Liver (tissue), 8 donors: ENCODE measurements at regions not wholly inside any gene's neighbourhood (a gene's known extent, or its start where the extent isn't known, plus 50 kb on each side); places are given as distances from the start of the nearest gene placed in this dataset.

Source experiments
- DNase-seq: peaks from one replicate; pipeline ENCODE4 v3.0.0-alpha.2; 2017; ENCODE audit warnings: low spot score
- H3K27ac ChIP-seq, 2 donors: one replicate each; pipeline ENCODE4 v1.7.0; 2013; ENCODE audit warnings: inconsistent platforms in 2 of 2, low read length in 2 of 2, control low read depth in 1 of 2, low read depth in 1 of 2, mild to moderate bottlenecking in 1 of 2
- H3K27me3 ChIP-seq, 4 donors: one replicate each; pipeline versions ENCODE4 v1.6.1 to v1.7.0; 2013; ENCODE audit warnings: low read length in 3 of 4, inconsistent platforms in 1 of 4, mild to moderate bottlenecking in 1 of 4, moderate library complexity in 1 of 4; ENCODE audit not compliant: control insufficient read depth in 4 of 4, insufficient read depth in 4 of 4
- H3K36me3 ChIP-seq, 4 donors: one replicate each; pipeline versions ENCODE4 v1.6.1 to v1.7.0; 2013; ENCODE audit warnings: low read length in 3 of 4, mild to moderate bottlenecking in 3 of 4, low read depth in 1 of 4, moderate library complexity in 1 of 4; ENCODE audit not compliant: control insufficient read depth in 4 of 4, insufficient read depth in 3 of 4
- H3K4me1 ChIP-seq, 4 donors: one replicate each; pipeline versions ENCODE4 v1.6.1 to v1.7.0; 2013; ENCODE audit warnings: low read length in 3 of 4, mild to moderate bottlenecking in 3 of 4, moderate library complexity in 1 of 4; ENCODE audit not compliant: control insufficient read depth in 4 of 4, insufficient read depth in 4 of 4
- H3K4me3 ChIP-seq, 3 donors: one replicate each; pipeline versions ENCODE4 v1.6.1 to v1.7.0; 2013; ENCODE audit warnings: low read length in 3 of 3, control low read depth in 1 of 3, low read depth in 1 of 3, mild to moderate bottlenecking in 1 of 3
- H3K9ac ChIP-seq, 2 donors: one replicate each; pipeline ENCODE4 v1.7.0; 2013; ENCODE audit warnings: low read length in 2 of 2, mild to moderate bottlenecking in 2 of 2, moderate library complexity in 2 of 2, control low read depth in 1 of 2, low read depth in 1 of 2
- H3K9me3 ChIP-seq, 4 donors: one replicate each; pipeline versions ENCODE4 v1.6.1 to v1.7.0; 2013; ENCODE audit warnings: low read length in 3 of 4; ENCODE audit not compliant: control insufficient read depth in 4 of 4
- ATF3 ChIP-seq: IDR thresholded peaks from 2 replicates; pipeline ENCODE4 v1.6.1; 2016; ENCODE audit warnings: antibody characterized with exemption
- CTCF ChIP-seq: fragments of 150-350 bp; IDR thresholded peaks from 2 replicates; pipeline ENCODE4 v1.5.1; 2017; ENCODE audit warnings: improper control_type of control experiment, low read depth, low read length; ENCODE audit not compliant: missing input control
- EGR1 ChIP-seq, 2 donors: IDR thresholded peaks; 2 replicates each; pipeline ENCODE4 v1.6.1; 2016 to 2018; ENCODE audit warnings: antibody characterized with exemption in 2 of 2, low read depth in 2 of 2
- FOXA1 ChIP-seq: IDR thresholded peaks from 2 replicates; pipeline ENCODE4 v1.6.1; 2016; ENCODE audit warnings: antibody characterized with exemption
- FOXA2 ChIP-seq: IDR thresholded peaks from 2 replicates; pipeline ENCODE4 v1.6.1; 2016; ENCODE audit warnings: antibody characterized with exemption
- GABPA ChIP-seq, 2 donors: IDR thresholded peaks in 1 of 2; conservative IDR thresholded peaks in 1 of 2; 2 replicates each; pipeline ENCODE4 v1.6.1; 2016; ENCODE audit warnings: antibody characterized with exemption in 2 of 2, mild to moderate bottlenecking in 1 of 2, moderate library complexity in 1 of 2
- HNF4G ChIP-seq: IDR thresholded peaks from 2 replicates; pipeline ENCODE4 v1.6.1; 2016; ENCODE audit warnings: antibody characterized with exemption
- MAX ChIP-seq: IDR thresholded peaks from 2 replicates; pipeline ENCODE4 v1.6.1; 2016; ENCODE audit warnings: antibody characterized with exemption
- NR2F2 ChIP-seq: IDR thresholded peaks from 2 replicates; pipeline ENCODE4 v1.6.1; 2016; ENCODE audit warnings: antibody characterized with exemption
- RAD21 ChIP-seq, 2 donors: IDR thresholded peaks; 2 replicates each; pipeline ENCODE4 v1.6.1; 2016; ENCODE audit warnings: antibody characterized with exemption in 2 of 2, mild to moderate bottlenecking in 2 of 2
- REST ChIP-seq: IDR thresholded peaks from 2 replicates; pipeline ENCODE4 v1.6.1; 2016; ENCODE audit warnings: antibody characterized with exemption, mild to moderate bottlenecking
- RXRA ChIP-seq, 2 donors: IDR thresholded peaks; 2 replicates each; pipeline ENCODE4 v1.6.1; 2017 to 2018; ENCODE audit warnings: antibody characterized with exemption in 2 of 2, mild to moderate bottlenecking in 1 of 2
- SP1 ChIP-seq: IDR thresholded peaks from 2 replicates; pipeline ENCODE4 v1.6.1; 2018; ENCODE audit warnings: antibody characterized with exemption, mild to moderate bottlenecking
- TAF1 ChIP-seq: conservative IDR thresholded peaks from 2 replicates; pipeline ENCODE4 v1.6.1; 2016; ENCODE audit warnings: antibody characterized with exemption, mild to moderate bottlenecking
- YY1 ChIP-seq: IDR thresholded peaks from 2 replicates; pipeline ENCODE4 v1.6.1; 2016; ENCODE audit warnings: antibody characterized with exemption, mild to moderate bottlenecking
- ZBTB33 ChIP-seq: IDR thresholded peaks from 2 replicates; pipeline ENCODE4 v1.6.1; 2016; ENCODE audit warnings: antibody characterized with exemption
- WGBS: extraction: QIAGEN DNeasy Blood & Tissue Kit; methylation state at CpG from one replicate; pipeline ENCODE4 v1.1.7; 2013; 5-methylcytosine and 5-hydroxymethylcytosine counted together
- donor health status: healthy.
- donor health status: healthy.
- donor health status: healthy.
- donor health status: healthy.
- donor health status: healthy.

GRCh38 chr17:73952480-73953205, 250.8 kb upstream of the RPL38 start:
- H3K27ac ChIP-seq, result no peak overlapping the region
- no peak for DNase-seq
- H3K9me3 ChIP-seq, result peaks cover 0 to 3% (median 0%) of the 10 kb centered on the region in 4 donors
- H3K36me3 ChIP-seq, result no peaks in the 10 kb centered on the region
- H3K27me3 ChIP-seq, result peaks cover 0 to 7% (median 4%) of the 10 kb centered on the region in 4 donors
- WGBS, result 4% methylated on average over 67 of the region's 67 CpGs
- H3K4me1 ChIP-seq, result peaks cover 0 to 6% (median 2%) of the 10 kb centered on the region in 4 donors
- H3K4me3 ChIP-seq, result no peak overlapping the region
- TF ChIP-seq RAD21 (IDR thresholded peaks at IDR 0.05), result peak in 1 of 2 donors; percentile 25
- TF ChIP-seq CTCF, result peak; percentile 17
- no peak for TF ChIP-seq FOXA2
- no peak overlapping the region for H3K9ac ChIP-seq

- no peak overlapping the region for H3K9ac ChIP-seq
- peaks cover 0 to 7% (median 2%) of the 10 kb centered on the region in 4 donors for H3K27me3 ChIP-seq
- H3K36me3 ChIP-seq, result no peaks in the 10 kb centered on the region
- no peak for DNase-seq
- H3K27ac ChIP-seq, result no peak overlapping the region
- H3K4me3 ChIP-seq, result no peak overlapping the region
- H3K4me1 ChIP-seq, result peaks cover 0 to 6% (median 2%) of the 10 kb centered on the region in 4 donors
- H3K9me3 ChIP-seq, result peaks cover 0 to 3% (median 0%) of the 10 kb centered on the region in 4 donors
- 69% methylated on average over 12 of the region's 12 CpGs for WGBS
- TF ChIP-seq GABPA (IDR thresholded peaks at IDR 0.05 in 1 of 2, conservative IDR thresholded peaks at IDR 0.05 in 1 of 2) (no peak), EGR1 (IDR thresholded peaks at IDR 0.05; ENCODE audit: low read depth in 2 of 2) (no peak), YY1 (no peak), RXRA (IDR thresholded peaks at IDR 0.05) (no peak), SP1 (no peak), RAD21 (IDR thresholded peaks at IDR 0.05) (no peak), FOXA1 (no peak), ATF3 (no peak)
These were observed 250.1 kb upstream of the RPL38 start for GRCh38 chr17:73953206-73954033.

GRCh38 chr17:73954951-73955350, 248.5 kb upstream of the RPL38 start:
- Histone ChIP-seq H3K9me3 (peaks cover 0 to 3% (median 0%) of the 10 kb centered on the region in 4 donors), H3K27me3 (peaks cover 0 to 7% (median 2%) of the 10 kb centered on the region in 4 donors), H3K9ac (no peak overlapping the region), H3K4me3 (no peak overlapping the region), H3K27ac (no peak overlapping the region), H3K4me1 (peaks cover 0 to 6% (median 2%) of the 10 kb centered on the region in 4 donors), H3K36me3 (no peaks in the 10 kb centered on the region)
- DNase-seq, result no peak
- WGBS, result 46% methylated on average over 5 of the region's 5 CpGs
- TF ChIP-seq NR2F2, result no peak
- TF ChIP-seq MAX, result no peak
- TF ChIP-seq ZBTB33, result no peak
- TF ChIP-seq TAF1, result no peak
- TF ChIP-seq GABPA (IDR thresholded peaks at IDR 0.05 in 1 of 2, conservative IDR thresholded peaks at IDR 0.05 in 1 of 2), result no peak
- TF ChIP-seq HNF4G, result no peak
- TF ChIP-seq REST, result no peak
- no peak for TF ChIP-seq EGR1 (IDR thresholded peaks at IDR 0.05; ENCODE audit: low read depth in 2 of 2)
- no peak for TF ChIP-seq FOXA1
- TF ChIP-seq ATF3, result no peak
